CD4-positive, alpha-beta T cell treated with Interleukin-17A for 1 hour (primary cell): ENCODE measurements at regions not wholly inside any gene's neighbourhood (a gene's known extent, or its start where the extent isn't known, plus 50 kb on each side); places are given as distances from the start of the nearest gene placed in this dataset.
A peak's percentile ranks its signal among the peaks of the same experiment; 100 is the strongest.
"Not testable (repeated sequence)": the region's sequence is repeated elsewhere in the genome, so short reads cannot be mapped to it uniquely, and the experiment has no call there.

Source experiments
- DNase-seq: peaks from one replicate; pipeline ENCODE4 v3.0.0-alpha.2; 2020

DNA sequence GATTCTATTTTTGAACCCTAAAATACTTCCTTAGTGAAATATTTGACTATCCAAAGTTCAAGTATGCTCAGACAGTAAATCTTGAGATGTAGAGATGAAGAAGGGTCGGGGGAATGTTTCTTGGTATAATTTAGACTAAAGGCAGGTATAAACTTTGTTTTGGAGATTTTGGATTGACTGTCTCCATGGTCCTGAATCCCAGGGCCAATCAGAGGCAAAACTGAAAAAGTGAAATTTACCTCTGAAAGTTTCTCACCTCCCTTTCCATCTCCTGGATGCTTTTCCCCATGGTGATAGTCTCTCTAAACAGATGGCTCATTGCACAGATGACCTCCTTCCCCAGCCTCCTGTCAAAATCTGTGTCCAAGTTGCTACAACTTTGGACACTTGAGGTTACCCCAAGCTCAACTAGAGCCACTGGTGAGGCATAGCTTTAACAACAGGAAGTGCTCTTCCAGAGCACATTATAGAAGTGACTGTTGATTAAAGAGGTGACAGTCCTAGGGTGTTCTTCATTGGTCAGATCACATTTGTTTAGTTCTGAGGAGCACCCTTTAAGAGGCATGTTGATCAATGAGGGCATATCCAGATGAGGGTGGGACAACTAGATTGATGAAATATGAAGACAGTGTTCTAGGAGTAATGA, 128.4 kb downstream of the AKAP11 start:
- DNase-seq = no peak

DNA sequence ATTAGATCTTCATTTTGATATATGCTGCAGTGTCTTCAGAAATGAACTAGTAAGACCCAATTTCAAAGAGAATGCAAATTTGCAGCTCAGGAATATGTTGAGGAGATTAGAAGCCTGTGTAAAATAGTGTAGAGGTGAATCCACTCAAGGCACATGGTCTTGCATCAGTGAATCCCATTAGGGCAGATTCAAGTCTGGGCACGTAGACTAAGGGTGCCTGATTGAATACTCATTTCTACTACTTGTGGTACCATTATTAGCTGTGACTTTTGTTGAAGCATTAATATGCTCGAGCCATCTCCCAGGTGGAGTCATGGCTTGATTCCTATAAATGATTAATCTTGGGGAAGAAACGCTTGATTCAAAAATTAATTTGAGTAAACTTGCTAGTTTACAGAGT, 129.4 kb downstream of the AKAP11 start:
- DNase-seq = no peak

DNA sequence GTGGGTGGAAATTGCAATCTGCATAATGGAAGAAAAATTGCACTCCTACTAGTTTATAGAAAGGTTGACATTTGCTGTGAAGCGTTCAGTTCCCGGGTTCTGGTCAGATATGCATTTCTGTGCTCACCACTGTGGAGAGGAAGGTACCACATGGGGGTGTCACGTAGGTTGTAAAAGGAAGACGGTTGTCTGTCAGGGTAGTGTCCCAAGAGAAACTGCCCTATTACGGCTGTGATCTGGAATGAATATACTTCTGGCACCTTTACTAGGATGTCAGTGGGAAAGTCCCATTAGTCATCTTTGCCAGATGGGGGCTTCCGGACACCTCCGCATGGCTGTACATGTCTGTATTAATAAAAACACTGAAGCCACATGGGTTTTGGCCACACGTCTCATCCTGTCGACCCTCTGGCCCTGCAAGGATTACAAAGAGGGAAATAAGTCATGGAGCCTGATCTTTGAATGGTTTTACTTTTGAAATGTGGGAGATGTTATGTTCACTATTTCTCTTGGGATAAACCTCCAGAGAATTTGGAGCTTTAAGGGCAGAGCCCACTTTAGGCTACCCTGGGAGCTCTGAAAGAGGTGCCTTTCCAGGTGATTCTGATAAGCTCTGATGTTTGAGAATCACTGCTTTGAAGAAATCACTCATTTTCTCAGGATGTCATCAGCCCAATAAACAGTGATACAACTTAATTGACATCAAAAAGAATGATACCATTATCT, 133.9 kb downstream of the AKAP11 start:
- DNase-seq = peak; percentile 67

DNA sequence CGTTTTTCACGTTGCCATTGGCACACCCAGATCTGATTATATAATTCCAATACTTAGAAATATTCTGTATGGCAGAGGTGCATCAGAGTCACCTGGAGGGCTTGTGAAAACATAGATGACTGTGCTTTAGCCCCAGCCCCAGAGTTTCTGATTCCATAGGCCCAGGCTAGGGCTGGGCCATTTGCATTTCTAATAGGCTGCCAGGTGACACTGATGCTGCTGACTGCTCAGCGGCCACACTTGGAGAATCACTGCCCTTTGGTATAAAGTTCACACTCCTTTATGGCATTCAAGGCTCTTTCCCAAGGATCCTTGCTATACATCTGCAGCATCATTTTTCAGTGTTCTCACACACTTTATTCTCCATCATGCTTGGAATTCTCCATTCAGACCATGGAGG, 137.1 kb downstream of the AKAP11 start:
- DNase-seq = no peak

DNA sequence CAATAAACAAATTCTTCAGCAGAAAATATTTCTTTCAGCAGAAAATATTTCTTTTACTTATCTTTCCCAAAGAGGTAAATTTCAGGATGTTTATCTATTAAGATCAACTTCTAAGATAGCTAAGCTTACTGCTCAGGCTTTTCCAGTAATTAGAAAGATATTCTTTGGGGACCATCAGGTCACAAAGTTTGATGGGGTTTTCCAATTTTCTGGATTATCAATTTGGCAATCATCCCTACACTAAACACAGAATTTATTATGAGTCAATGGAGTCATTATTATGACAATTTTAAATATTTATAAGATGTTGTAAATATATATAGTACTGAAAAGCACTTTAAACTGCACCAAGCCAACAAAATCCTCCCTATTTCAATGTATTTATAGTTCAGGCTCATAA, 137.6 kb downstream of the AKAP11 start:
- DNase-seq = no peak

DNA sequence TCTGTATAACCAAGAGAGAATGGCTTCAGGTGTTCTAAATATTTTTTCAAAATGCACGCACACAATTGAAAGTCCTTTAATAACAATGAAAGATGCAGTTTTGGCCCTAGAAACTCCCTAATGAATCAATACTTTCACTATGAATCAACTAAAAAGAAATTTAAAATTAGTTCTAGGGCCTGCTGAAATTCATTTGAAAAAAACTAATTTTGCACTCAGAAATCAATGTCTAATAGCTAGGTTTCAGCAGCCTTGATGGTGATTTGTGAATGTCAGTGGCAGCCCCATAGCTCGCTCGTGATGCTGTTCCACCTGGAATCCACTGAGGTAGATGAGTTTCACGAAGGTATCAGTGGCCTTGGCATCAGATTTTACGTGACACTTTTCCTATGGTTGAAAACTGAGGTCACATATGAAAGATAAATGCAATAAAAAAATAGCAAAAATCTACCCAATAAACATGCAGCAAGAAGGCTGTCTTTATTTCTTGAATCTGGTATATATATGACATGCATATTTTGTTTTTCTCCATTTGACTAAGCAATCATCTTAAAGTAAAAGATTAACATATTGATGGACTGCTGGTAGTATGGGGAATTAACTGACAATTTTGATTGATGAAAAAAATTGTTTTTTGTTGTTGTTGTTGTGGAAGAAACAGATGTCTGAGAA, 141.0 kb downstream of the AKAP11 start:
- DNase-seq = no peak

DNA sequence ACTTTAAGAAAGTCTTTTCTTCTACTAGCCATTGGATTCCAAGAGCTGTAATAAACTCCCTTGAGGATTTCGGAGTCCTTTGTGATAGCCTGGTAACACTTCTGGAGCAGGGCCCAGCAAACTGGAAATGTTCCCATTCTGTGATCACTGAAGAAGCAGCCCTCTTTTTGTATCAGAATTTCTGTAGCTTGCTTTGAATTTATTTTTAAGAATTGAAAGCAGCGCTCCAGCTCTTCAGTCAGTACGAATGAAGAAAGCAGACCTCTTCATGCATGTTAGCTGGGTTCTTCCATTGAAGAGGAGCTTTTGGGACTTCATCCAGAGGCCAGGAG, 141.5 kb downstream of the AKAP11 start:
- no peak for DNase-seq

DNA sequence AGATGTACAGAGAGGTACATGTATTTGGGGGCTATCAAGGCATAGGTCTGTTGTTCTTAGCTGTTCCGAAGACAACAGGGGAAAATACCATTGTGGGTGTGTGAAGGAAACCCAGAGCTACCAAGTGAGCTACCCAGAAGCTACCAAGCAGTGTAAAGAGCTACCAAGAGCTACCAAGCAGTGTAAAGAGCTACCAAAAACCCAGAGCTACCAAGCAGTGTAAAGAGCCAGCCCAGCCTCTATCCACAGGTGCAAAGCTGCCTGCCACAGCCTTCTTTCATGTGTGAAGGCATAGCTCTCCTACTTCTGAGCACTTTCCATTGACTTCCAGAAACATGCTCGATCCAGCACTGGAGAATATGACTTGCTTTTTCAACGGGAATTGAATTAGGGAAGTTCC, 145.7 kb downstream of the AKAP11 start:
- DNase-seq = no peak

DNA sequence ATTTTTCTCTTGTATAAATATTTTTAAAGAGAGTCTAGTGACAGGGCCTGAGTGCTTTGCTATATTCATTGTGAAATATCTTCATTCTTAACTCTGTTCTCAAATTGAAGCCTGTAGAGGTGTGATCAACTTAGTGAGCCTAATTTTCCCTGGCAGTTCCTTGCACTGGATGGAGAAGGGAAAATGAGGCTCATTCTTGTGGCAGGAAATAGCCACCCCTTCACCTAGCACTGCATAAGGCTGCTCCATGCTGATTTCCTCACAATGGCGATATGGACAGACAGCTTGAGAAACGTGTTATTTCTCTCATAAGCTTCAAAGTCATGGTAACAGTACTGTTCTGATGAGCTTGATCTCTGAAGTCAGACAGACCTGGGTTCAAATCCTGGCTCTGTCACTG, 146.2 kb downstream of the AKAP11 start:
- no peak for DNase-seq

DNA sequence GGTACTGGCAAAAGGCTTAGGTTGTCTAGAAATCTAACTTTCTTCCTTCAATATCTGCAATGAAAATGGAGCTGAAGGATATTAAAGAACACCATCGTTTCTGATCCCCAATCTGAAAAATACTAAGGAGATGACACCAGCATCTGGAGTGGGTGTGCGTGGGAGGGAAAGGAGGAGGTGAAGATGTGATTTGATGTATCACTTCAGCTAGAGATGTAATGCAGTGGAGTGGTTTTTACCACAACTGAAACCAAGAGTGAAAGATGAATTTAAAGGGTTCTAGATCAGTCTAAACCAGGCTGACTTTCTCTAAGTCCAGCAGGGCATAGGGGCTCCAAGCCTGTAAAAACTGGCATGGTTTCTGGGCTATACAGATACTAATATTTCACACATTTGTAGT, 148.4 kb downstream of the AKAP11 start:
- no peak for DNase-seq

DNA sequence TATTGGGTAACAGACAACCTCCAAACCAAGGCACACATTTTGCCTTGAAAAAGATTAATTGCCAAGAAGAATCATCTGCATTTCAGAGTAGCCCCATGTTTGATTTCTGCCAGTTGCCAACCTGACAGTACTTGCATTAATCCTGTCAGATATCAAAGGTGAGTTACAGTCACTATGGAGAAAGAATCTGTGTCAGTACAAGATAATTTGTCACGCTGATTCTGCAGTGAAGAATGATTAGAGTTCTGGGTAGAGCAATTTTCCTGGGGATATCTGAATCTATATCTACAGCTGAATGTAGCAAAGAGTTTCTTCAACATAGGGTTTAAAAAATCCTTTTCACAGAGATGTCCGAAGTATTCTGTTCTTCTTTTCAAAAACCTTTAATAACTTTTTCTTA, 150.7 kb downstream of the AKAP11 start:
- no peak for DNase-seq

DNA sequence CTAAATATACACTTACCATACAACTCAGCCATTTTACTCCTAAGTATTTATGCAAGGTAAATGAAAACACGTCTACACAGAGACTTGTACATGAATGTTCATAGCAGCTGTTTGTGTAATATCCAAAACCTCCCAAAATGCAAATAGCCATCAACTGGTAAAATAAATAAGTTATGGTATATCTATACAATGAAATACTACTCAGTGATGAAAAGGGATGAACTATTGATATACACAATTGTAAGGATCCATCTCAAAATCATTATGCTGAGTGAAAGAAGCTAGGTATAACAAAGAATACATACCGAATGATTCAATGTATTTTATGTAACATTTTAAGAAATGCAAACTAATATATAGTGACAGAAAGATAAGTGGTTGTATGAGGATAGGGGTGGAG, 149.8 kb upstream of the TNFSF11 start:
- DNase-seq = no peak

DNA sequence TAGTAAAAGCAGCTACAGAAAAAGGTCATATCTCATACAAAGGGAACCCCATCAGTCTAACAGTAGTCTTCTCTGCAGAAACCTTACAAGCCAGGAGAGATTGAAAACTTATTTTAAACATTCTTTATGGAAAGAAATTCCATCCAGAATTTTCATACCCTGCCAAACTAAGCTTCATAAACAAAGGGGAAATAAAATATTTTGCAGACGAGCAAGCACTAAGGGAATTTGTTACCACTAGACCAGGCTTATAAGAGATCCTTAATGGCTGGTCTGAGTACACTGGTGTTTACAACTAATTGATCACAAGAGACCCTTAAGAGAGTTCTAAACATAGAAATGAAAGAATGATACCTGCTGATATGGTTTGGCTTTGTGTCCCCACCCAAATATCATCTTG, 128.6 kb upstream of the TNFSF11 start:
- no peak for DNase-seq

DNA sequence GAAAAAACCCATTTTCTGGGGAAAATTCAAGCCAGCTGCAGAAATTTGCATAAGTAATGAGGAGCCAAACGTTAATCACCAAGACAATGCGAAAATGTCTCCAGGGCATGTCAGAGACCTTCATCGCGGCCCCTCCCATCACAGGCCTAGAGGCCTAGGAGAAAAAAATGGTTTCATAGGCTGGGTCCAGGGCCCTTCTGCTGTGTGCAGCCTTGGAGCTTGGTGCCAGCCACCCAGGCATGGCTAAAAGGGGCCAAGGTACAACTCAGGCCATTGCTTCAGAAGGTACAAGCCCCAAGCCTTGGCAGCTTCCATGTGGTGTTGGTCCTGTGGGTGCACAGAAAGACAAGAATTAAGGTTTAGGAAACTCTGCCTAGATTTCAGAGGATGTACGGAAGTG, 127.4 kb upstream of the TNFSF11 start:
- not testable (repeated sequence) for DNase-seq

DNA sequence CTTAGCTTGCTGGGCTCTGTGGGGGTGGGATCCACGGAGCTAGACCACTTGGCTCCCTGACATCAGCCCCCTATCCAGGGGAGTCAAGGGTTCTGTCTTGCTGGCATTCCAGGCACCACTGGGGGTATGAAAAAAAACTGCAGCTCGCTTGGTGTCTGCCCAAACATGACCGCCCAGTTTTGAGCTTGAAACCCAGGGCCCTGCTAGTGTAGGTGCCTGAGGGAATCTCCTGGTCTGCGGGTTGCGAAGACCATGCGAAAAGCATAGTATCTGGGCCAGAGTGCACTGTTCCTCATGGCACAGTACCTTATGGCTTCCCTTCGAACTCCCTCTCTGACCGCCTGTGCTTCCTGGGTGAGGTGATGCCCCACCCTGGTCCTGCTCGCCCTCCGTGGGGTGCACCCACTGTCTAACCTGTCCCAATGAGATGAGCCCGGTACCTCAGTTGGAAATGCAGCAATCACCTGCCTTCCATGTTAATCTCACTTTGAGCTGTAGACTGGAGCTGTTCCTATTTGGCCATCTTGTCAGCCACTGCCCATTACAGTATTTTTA, 120.8 kb upstream of the TNFSF11 start:
- DNase-seq = no peak

DNA sequence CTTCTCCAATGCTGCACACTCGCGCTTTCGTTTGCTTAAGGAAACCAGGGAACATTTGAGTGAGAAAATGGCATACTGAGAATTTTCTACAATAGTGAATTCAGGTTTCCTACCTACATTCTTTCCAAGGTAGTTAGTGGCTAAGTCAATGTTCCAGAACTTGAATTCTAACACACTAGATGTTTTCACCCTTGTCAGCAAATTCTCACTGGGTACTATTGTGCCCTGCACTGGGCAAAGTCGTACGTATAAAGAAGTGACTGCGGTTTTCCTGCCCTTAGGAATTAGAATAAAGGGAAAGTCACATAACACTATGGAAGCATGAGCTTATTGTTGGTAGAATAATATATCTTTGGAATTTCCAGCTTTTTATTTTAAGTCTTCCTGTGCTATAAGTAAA, 119.2 kb upstream of the TNFSF11 start:
- no peak for DNase-seq

DNA sequence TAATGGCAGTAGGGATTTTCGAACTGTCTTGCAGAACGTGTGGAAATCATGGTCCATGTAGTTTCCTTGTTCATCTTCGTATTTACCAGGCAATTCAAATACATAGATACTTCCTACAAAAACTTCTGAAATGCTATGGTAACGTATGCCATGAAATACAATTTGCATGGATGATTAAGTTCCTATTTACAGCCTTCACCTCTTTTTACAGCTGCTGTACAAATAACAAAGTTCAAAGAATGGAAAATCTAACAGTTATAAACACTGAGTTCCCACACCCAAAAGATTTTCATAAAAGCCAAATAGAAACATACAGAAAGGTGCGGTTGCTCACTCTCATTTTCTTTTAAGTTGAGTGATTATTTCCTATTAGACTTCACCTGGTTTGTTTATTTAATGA, 115.8 kb upstream of the TNFSF11 start:
- no peak for DNase-seq

DNA sequence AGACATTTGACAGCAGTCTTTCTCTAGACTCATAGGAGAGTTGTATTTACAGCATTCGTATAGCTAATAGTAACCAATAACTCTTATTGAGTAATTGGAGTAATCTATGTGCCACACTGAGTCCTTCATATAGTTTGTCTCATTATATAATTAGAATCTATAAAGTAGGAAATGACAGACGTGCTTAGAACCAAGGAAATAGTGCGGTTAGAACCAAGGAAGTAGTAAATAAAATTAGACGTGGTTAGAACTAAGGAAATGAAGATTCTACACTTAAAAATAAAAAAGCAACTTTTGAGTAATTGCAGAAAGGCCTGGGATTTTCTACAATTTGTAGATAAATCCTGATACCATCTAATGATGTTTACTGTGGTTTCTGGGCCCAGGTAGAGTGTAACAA, 107.8 kb upstream of the TNFSF11 start:
- peak; percentile 17 for DNase-seq

DNA sequence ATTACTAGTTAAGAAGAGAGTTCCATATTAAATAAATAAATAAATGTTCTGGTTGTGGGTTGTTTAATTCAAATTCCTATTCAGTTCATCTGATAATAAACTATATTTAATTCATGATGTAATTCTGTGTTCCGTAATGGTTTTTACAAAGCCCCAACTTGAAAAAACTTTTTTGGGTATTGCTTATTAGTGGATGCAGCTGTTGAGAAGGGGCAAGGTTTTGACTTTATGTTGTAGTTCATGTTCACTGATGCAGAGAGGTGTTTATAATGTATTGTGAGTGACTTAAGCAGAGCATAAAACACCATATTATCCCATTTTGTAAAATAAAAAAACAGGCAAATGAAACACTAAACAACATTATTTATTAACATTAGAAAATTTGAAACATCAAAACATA, 107.3 kb upstream of the TNFSF11 start:
- no peak for DNase-seq

DNA sequence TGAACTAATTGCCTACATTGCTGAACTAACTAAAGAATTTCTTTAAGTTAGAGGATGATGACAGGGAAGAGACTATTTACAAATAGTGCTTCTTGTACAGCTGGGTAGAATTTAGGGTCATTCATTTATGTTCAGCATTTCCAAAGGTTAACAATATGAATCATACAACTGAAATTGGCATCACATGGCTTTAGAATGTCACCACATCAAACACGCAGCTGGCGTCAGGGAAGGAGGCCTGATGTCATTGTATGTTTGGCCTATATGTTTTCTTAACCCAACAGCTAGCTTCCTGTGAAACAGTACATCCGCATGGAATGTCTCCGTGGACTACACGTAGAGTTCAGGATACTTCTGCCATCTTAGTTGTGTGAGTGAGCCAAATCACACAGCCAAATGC, 99.0 kb upstream of the TNFSF11 start:
- DNase-seq = no peak

DNA sequence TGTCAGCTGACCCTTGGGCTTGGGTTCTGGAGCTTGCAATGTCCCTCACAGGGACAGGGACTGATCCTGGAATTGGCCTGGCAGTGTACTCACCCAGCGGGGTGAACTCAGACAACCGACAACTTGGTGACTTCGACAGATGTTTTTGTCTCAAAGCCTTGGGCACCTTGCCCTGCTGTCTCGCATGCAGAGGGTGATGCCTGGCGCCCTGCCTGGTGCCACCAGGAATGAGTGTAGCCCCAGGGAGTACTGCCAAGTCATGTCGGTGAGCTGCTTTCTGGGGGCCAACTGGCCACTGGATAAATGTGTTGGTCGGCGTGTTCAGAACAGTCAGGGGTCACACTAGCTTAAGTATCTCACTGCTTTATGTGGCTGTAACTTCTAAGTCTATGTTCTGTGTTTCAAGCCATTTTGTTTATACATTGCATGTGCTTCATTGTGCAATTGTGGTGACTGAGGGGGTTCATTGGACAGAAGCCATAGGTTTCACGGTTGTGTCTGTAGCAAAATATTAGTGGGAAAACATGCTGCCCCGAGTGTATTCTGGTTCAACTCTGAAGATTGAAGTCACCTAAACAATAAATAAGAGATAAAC, 96.3 kb upstream of the TNFSF11 start:
- DNase-seq = no peak

DNA sequence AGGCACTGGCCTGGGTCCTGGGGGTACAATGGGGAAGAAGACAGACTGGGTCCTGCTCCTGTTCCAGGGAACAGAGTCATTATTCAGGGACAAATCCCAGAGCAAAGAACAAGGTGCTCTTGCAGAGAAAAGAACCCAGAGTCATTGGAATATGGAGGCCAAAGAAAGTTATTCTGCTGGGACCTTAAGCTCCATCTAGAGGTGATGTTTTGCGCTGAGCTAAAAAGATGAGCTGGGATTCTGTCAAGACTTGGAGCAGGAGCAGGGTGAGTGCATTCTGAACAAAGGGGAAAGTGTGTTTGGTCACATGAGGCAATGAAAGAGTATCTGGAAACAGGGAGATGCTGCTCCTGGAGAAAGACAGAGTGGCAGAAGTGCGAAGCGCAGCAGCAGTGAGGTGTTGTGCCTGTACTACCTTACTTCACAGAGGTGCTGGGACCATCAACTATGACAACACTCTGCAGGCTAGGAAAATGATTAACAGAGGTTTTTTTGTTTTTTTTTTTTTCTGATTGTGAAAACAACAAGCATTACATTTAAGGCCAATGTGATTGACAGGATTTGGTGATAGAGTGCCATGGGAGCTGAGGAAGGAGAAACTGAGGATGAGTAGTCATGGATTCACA, 95.3 kb upstream of the TNFSF11 start:
- peak; percentile 32 for DNase-seq

DNA sequence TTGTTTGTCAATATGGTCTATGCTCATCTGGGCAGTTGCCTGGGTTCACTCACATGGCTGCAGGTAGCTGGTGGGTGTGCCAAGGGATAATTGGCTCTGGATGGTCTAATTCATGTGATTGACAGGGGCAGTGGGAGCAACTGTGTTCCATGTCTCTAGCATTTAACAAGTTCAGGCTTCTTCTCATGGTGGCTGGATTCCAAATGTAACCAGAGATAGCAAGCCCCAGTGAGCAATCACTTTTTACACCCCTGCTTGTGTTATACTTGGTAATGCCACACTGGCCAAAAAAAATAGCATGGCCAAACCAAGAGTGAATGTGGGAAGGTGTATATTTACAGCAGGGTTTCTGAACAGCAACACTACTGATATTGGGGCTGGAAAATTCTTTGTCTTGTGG, 89.6 kb upstream of the TNFSF11 start:
- no peak for DNase-seq
